Hepatocyte (in vitro differentiated cells): ENCODE measurements at regions not wholly inside any gene's neighbourhood (a gene's known extent, or its start where the extent isn't known, plus 50 kb on each side); places are given as distances from the start of the nearest gene placed in this dataset.

Experiments used
- CTCF ChIP-seq: fragments of 200-600 bp; sonication (generic); IDR thresholded peaks from 2 replicates; pipeline ENCODE4 v1.5.1; 2016; ENCODE audit warnings: antibody characterized with exemption, mild to moderate bottlenecking; ENCODE audit not compliant: poor library complexity
- EZH2phosphoT487 ChIP-seq: fragments of 200-600 bp; sonication (generic); IDR thresholded peaks from one replicate; pipeline ENCODE4 v1.6.1; 2018; ENCODE audit warnings: antibody characterized with exemption, mild to moderate bottlenecking, low read depth, moderate library complexity; ENCODE audit not compliant: unreplicated experiment, severe bottlenecking

GRCh38 chr19:34094960-34095359 lies 77.3 kb upstream of the LSM14A start:
- TF ChIP-seq CTCF (no peak), EZH2phosphoT487 (no peak)
